ENCODE measurements at regions not wholly inside any gene's neighbourhood (a gene's known extent, or its start where the extent isn't known, plus 50 kb on each side); places are given as distances from the start of the nearest gene placed in this dataset.
"Not testable (repeated sequence)": the region's sequence is repeated elsewhere in the genome, so short reads cannot be mapped to it uniquely, and the experiment has no call there.

DNA sequence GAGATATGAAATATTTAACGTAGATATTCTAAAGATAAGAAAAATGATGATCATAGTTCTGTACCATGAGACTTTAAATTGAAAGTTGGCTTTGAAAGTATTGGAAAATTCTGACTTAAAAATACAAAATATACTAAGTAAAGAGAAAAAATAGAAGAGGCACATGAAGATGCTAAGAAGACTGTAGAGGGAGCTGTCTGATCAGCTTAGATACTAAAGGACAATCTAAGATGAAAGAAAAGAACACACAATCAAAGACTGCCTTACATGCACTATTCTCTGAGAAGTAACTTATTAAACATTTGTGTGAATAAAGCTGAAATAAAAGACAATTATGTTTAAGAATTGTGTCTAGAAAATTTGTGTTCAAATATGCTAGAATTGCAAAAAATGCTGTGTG is 55.1 kb downstream of the RBMXL2 start:
- DNase-seq: peak in 1 of 51 donors; percentile 23

DNA sequence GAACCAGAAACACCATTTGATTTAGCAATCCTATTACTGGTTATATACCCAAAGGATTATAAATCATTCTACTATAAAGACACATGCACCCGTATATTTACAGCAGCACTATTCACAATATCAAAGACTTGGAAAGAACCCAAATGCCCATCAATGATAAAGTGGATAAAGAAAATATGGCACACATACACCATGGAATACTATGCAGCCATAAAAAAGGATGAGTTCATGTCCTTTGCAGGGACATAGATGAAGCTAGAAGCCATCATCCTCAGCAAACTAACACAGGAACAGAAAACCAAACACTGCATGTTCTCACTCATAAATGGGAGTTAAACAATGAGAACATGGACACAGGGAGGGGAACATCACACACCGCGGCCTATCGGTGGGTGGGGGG is 61.3 kb downstream of the RBMXL2 start:
- DNase-seq: not testable (repeated sequence)

DNA sequence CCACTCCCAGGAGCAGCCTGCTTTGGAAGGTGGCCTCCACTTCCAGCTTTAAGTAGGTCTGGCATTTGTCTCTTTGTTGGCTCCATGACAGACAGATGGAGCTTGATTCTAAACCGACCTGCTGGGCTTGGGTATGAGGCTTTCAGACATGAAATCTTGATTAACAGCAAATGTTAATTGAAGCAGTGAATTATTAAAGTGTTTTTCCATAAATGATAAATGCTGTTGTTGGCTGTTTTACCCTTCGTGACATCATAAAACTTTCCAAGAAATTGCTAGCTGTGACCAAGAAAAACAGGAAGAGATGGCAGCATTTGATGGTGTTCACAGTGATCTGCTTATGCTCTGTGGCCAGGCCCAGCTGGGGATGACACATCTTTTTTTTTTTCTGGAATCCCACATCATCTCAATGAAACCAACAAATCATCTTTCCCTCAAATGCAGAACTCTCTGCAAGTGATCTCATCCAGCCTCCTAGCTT is 66.1 kb downstream of the RBMXL2 start:
- DNase-seq: no peak

DNA sequence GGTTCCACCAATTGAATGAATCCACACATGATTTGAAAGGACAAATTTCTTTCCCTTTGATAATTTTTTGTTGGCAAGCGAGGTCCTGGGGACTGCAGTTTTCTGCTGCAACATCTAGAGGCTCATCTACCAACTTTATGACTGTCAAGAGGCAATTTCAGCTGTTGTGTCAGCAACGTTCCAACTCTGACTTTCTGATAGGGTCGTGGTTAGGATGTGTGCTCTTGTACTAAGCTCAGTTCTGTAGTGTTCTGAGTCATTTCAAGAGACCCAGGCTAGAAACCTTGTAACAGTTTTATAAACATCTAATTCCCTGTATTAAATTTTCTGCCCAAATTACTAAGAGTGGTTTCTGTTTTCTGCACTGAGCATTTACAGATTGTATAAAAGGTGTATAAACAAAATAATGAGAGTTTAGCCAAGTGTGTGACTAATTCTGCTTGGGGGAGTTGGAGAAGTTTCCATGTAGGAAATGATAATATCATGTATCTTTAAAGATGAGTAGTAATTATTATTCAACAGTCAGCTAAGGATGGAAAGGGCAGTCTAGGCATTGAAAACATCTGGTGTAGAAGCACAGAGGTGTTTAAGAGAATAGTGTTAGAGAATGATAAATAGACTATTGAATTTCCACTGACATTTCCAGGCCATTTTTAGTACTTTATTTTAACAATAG is 72.2 kb downstream of the RBMXL2 start:
- DNase-seq: no peak

DNA sequence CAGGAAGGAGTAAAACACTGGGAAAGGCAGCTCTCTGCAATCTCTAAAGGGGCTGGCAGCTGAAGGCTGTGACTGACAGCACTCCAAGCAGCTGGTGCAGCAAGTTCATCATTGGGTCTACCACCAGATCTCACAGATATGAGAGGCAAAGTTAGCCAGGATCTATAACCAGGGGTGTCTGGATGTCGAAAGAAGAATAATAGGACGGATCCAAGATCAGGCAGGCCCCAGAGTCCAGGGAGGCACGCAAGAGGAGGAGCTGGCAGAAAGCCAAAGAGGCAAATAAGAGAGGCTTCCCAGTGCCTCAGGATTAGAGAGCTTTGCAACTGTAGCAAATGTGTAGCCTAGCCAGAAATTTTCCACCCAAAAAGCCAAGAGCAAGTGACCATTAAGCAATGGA is 77.1 kb downstream of the RBMXL2 start:
- no peak for DNase-seq

GRCh38 chr11:7167976-7168740 is 79.4 kb downstream of the RBMXL2 start:
- no peak for DNase-seq

DNA sequence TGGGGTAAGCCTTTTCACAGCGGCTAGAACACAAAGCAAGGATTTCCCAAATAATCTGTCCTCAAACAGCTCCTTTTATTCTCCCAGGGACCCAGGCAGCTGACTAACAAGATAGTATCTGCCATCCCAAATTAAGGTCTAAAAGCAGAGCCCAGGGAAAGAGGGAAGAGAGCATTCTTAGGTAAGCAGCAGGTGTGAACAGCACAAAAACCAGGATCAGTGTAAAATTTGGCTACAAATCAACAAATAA is 79.9 kb downstream of the RBMXL2 start:
- DNase-seq: no peak

GRCh38 chr11:7170431-7170830 is 81.3 kb upstream of the SYT9 start:
- no peak for DNase-seq

GRCh38 chr11:7175007-7175406 is 76.7 kb upstream of the SYT9 start:
- DNase-seq: no peak

DNA sequence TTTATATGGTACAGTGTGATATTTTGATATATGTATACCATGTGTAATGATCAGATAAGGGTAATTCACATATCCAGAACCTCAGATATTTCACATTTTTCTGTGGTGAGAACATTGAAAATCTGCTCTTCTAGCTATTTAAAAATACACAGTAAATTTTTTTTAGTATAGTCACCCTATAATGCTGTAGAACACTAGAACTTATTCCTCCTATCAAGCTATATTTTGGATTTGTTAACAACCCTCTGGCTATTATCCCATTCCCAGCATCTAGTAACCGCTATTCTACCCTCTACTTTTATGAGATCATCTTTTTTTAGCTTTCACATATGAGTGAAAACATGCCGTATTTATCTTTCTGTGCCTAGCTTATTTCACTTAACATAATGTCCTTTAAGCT is 65.5 kb upstream of the SYT9 start:
- no peak for DNase-seq

DNA sequence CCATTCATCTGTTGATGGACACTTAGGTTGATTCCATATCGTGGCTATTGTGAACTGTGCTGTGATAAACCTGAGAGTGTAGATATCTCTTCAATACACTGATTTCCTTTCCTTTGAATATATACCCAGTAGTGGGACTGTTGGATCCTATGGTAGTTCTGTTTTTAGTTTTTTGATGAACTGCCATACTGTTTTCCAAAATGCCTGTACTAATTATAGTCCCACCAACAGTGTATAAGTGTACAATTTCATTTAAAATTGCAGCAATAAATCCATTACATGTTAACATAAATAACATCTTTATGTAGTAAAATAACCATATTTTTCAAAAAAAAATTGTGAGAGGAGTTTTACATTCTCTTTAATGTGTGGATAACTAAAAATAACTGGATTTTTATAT is 65.0 kb upstream of the SYT9 start:
- no peak for DNase-seq

DNA sequence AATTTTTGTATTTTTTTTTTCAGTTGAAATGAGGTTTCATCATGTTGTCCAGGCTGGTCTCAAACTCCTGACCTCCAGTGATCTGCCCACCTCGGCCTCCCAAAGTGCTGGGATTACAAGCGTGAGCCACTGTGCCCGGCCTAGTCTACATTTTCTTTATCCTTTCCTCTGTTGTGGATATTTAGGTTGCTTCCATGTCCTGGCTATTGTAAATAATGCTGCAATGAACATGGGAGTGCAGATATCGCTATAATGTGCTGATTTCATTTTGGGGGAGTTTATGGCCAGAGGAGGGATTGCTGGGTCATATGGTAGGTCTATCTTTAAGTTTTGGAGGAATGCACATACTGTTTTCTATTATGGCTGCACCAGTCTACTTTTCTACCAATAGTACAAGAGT is 58.9 kb upstream of the SYT9 start:
- DNase-seq: not testable (repeated sequence)

GRCh38 chr11:7196396-7197146 is 55.1 kb upstream of the SYT9 start:
- DNase-seq: no peak

DNA sequence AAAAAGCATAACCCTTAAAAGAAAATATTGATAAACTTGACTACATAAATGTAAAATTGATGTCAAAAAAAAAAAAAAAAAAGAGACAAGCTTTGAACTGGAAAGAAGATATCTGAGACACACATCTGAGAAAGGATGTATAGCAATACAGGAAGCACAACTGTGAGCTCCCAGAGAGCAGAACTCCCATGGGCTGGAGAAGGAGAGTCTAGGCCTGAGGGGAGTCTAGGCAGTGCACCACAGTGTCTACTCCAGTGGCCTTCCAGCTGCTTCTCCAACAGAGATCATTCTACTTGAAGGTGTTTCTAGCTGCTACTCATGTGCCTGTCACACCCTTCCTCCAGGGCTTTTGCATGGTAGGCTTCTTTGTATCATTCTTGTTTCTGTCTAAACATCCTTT is 54.2 kb upstream of the SYT9 start:
- DNase-seq: no peak
